ENCODE measurements at regions not wholly inside any gene's neighbourhood (a gene's known extent, or its start where the extent isn't known, plus 50 kb on each side); places are given as distances from the start of the nearest gene placed in this dataset.

GRCh38 chr15:95260856-95261255, 1029.5 kb downstream of the MCTP2 start:
- H3K27me3 ChIP-seq (ENCODE audit: control insufficient read depth, extremely low read depth, insufficient read depth, low read length), result no peaks in the 10 kb centered on the region
- DNase-seq (ENCODE audit: low read depth, low spot score) (no peak), FAIRE-seq (no peak)
- no peak overlapping the region for H2AFZ ChIP-seq (ENCODE audit: control insufficient read depth, low read length)
- dilution Hi-C loops (cut with MboI; ENCODE audit: extremely low pct_ligation_motif_present, low sequenced_read_pairs), result no loop called here
- H3K9ac ChIP-seq (ENCODE audit: control insufficient read depth, extremely low read depth, insufficient read depth, low read length), result no peak overlapping the region
- H3K4me3 ChIP-seq (ENCODE audit: control insufficient read depth in 2 of 3, extremely low read depth in 1 of 3, insufficient read depth in 2 of 3, low read depth in 1 of 3, low read length in 3 of 3), result no peak overlapping the region
- H3K36me3 ChIP-seq (ENCODE audit: control insufficient read depth in 2 of 2, extremely low read depth in 1 of 2, insufficient read depth in 2 of 2, low read length in 2 of 2), result no peaks in the 10 kb centered on the region
- peaks cover 11% of the 10 kb centered on the region for H3K4me1 ChIP-seq (ENCODE audit: control insufficient read depth, extremely low read depth, insufficient read depth, low read length)
- no peak overlapping the region for H3K4me2 ChIP-seq (ENCODE audit: control insufficient read depth, extremely low read depth, insufficient read depth, low read depth, low read length)
- H4K20me1 ChIP-seq (ENCODE audit: control insufficient read depth, extremely low read depth, insufficient read depth, low read length), result no peaks in the 10 kb centered on the region
- no peaks in the 10 kb centered on the region for H3K79me2 ChIP-seq (ENCODE audit: control insufficient read depth, insufficient read depth, low read length)
- H3K9me1 ChIP-seq (ENCODE audit: control insufficient read depth, extremely low read depth, insufficient read depth, low read length), result no peaks in the 10 kb centered on the region
- H3K9me3 ChIP-seq (ENCODE audit: control insufficient read depth, low read depth, low read length), result no peaks in the 10 kb centered on the region
- H3K27ac ChIP-seq (ENCODE audit: control insufficient read depth, insufficient read depth, low read length), result no peak overlapping the region
- TF ChIP-seq EZH2 (IDR thresholded peaks at IDR 0.05; ENCODE audit: low read length) (no peak), CTCF (optimal IDR thresholded peaks at IDR 0.05 in 1 of 3, IDR thresholded peaks at IDR 0.05 in 1 of 3, conservative IDR thresholded peaks at IDR 0.05 in 1 of 3; ENCODE audit: extremely low read depth in 1 of 3, insufficient read depth in 2 of 3, low read length in 3 of 3) (no peak)

GRCh38 chr15:95261546-95261945, 1030.2 kb downstream of the MCTP2 start:
- no peak overlapping the region for H3K4me2 ChIP-seq (ENCODE audit: control insufficient read depth, extremely low read depth, insufficient read depth, low read depth, low read length)
- no peak overlapping the region for H2AFZ ChIP-seq (ENCODE audit: control insufficient read depth, low read length)
- peaks cover 11% of the 10 kb centered on the region for H3K4me1 ChIP-seq (ENCODE audit: control insufficient read depth, extremely low read depth, insufficient read depth, low read length)
- no peaks in the 10 kb centered on the region for H3K36me3 ChIP-seq (ENCODE audit: control insufficient read depth in 2 of 2, extremely low read depth in 1 of 2, insufficient read depth in 2 of 2, low read length in 2 of 2)
- H3K9me1 ChIP-seq (ENCODE audit: control insufficient read depth, extremely low read depth, insufficient read depth, low read length), result no peaks in the 10 kb centered on the region
- dilution Hi-C loops (cut with MboI; ENCODE audit: extremely low pct_ligation_motif_present, low sequenced_read_pairs), result no loop called here
- H3K27me3 ChIP-seq (ENCODE audit: control insufficient read depth, extremely low read depth, insufficient read depth, low read length), result no peaks in the 10 kb centered on the region
- no peak for DNase-seq (ENCODE audit: low read depth, low spot score)
- H3K9me3 ChIP-seq (ENCODE audit: control insufficient read depth, low read depth, low read length), result no peaks in the 10 kb centered on the region
- no peaks in the 10 kb centered on the region for H4K20me1 ChIP-seq (ENCODE audit: control insufficient read depth, extremely low read depth, insufficient read depth, low read length)
- FAIRE-seq, result no peak
- no peak overlapping the region for H3K9ac ChIP-seq (ENCODE audit: control insufficient read depth, extremely low read depth, insufficient read depth, low read length)
- H3K79me2 ChIP-seq (ENCODE audit: control insufficient read depth, insufficient read depth, low read length), result no peaks in the 10 kb centered on the region
- no peak overlapping the region for H3K4me3 ChIP-seq (ENCODE audit: control insufficient read depth in 2 of 3, extremely low read depth in 1 of 3, insufficient read depth in 2 of 3, low read depth in 1 of 3, low read length in 3 of 3)
- TF ChIP-seq EZH2 (IDR thresholded peaks at IDR 0.05; ENCODE audit: low read length) (no peak), CTCF (optimal IDR thresholded peaks at IDR 0.05 in 1 of 3, IDR thresholded peaks at IDR 0.05 in 1 of 3, conservative IDR thresholded peaks at IDR 0.05 in 1 of 3; ENCODE audit: extremely low read depth in 1 of 3, insufficient read depth in 2 of 3, low read length in 3 of 3) (no peak)
- H3K27ac ChIP-seq (ENCODE audit: control insufficient read depth, insufficient read depth, low read length), result no peak overlapping the region

Measured in keratinocyte (primary cell).